AG04449 (cell line): ENCODE measurements at regions not wholly inside any gene's neighbourhood (a gene's known extent, or its start where the extent isn't known, plus 50 kb on each side); places are given as distances from the start of the nearest gene placed in this dataset.

Experiments used
- CTCF ChIA-PET: fragments of 350-600 bp; formaldehyde crosslinking; extraction: SDS; loops from one replicate; lab custom pipeline; 2021; ENCODE audit warnings: antibody characterized with exemption; lab: Yijun Ruan, JAX
- POLR2A ChIA-PET: fragments of 400-600, 350-600 bp; formaldehyde crosslinking; extraction: SDS; loops from one replicate; lab custom pipeline; 2020; ENCODE audit warnings: antibody characterized with exemption, inconsistent platforms; lab: Yijun Ruan, JAX
- DNase-seq: peaks from one replicate; pipeline ENCODE4 v3.0.0-alpha.2; 2010; ENCODE audit warnings: low read depth, low spot score
- H3K4me3 ChIP-seq: 2 replicates; pipeline ENCODE4 v1.5.1; 2011; ENCODE audit warnings: low read depth, mild to moderate bottlenecking, control low read depth, low read length
- CTCF ChIP-seq: IDR thresholded peaks from one replicate; pipeline ENCODE4 v1.5.1; 2011; ENCODE audit warnings: mild to moderate bottlenecking, moderate library complexity, low read length, control low read depth, inconsistent platforms; ENCODE audit not compliant: insufficient read depth; ENCODE audit errors: missing control alignments

- POLR2A ChIA-PET: no interaction called here
- CTCF ChIA-PET: no interaction called here
- TF ChIP-seq CTCF: no peak
- DNase-seq: no peak
- H3K4me3 ChIP-seq: no peak overlapping the region
Observed at GRCh38 chr2:147777394-147777793, 67.4 kb upstream of the ACVR2A start.

GRCh38 chr2:147774805-147775204 lies 70.0 kb upstream of the ACVR2A start:
- H3K4me3 ChIP-seq: no peak overlapping the region
- DNase-seq: no peak
- ChIA-PET CTCF (no interaction called here), POLR2A (no interaction called here)
- no peak for TF ChIP-seq CTCF

GRCh38 chr2:147773479-147773878 lies 71.3 kb upstream of the ACVR2A start:
- ChIA-PET CTCF (no interaction called here), POLR2A (no interaction called here)
- no peak for DNase-seq
- TF ChIP-seq CTCF: no peak
- no peak overlapping the region for H3K4me3 ChIP-seq

GRCh38 chr2:147772781-147773180 lies 72.0 kb upstream of the ACVR2A start:
- ChIA-PET POLR2A (no interaction called here), CTCF (no interaction called here)
- DNase-seq: no peak
- no peak overlapping the region for H3K4me3 ChIP-seq
- TF ChIP-seq CTCF: no peak

GRCh38 chr2:147763861-147764260 lies 81.0 kb upstream of the ACVR2A start:
- CTCF ChIA-PET: no interaction called here
- no peak for DNase-seq
- H3K4me3 ChIP-seq: no peak overlapping the region
- no peak for TF ChIP-seq CTCF
- POLR2A ChIA-PET: no interaction called here

GRCh38 chr2:147760984-147761383 lies 83.8 kb upstream of the ACVR2A start:
- no peak for TF ChIP-seq CTCF

GRCh38 chr2:147759536-147759935 lies 85.3 kb upstream of the ACVR2A start:
- POLR2A ChIA-PET: no interaction called here

More at GRCh38 chr2:147760984-147761383, 83.8 kb upstream of the ACVR2A start:
- no peak for DNase-seq
- no peak overlapping the region for H3K4me3 ChIP-seq
- ChIA-PET CTCF (no interaction called here), POLR2A (no interaction called here)

More at GRCh38 chr2:147759536-147759935, 85.3 kb upstream of the ACVR2A start:
- CTCF ChIA-PET: no interaction called here
- no peak overlapping the region for H3K4me3 ChIP-seq
- TF ChIP-seq CTCF: no peak
- no peak for DNase-seq
